Fibroblast of lung (primary cell): ENCODE measurements at regions not wholly inside any gene's neighbourhood (a gene's known extent, or its start where the extent isn't known, plus 50 kb on each side); places are given as distances from the start of the nearest gene placed in this dataset.

ENCODE experiments used
- DNase-seq, 2 donors: peaks; one replicate each; pipeline versions ENCODE4 v3.0.0 to v3.0.0-alpha.2; 2010; ENCODE audit warnings: low read depth in 2 of 2
- H2AFZ ChIP-seq: 2 replicates; pipeline ENCODE4 v1.5.1; 2012; ENCODE audit warnings: low read length, control low read depth, inconsistent platforms
- H3K27ac ChIP-seq: 2 replicates; pipeline ENCODE4 v1.5.1; 2011; ENCODE audit warnings: low read length, control low read depth; ENCODE audit not compliant: insufficient read depth
- H3K27me3 ChIP-seq: 2 replicates; pipeline ENCODE4 v1.5.1; 2011; ENCODE audit warnings: mild to moderate bottlenecking, low read length; ENCODE audit not compliant: control insufficient read depth, insufficient read depth
- H3K36me3 ChIP-seq: 2 replicates; pipeline ENCODE4 v1.5.1; 2011; ENCODE audit warnings: low read length; ENCODE audit not compliant: control insufficient read depth, insufficient read depth
- H3K4me1 ChIP-seq: 2 replicates; pipeline ENCODE4 v1.5.1; 2011; ENCODE audit warnings: low read length; ENCODE audit not compliant: control insufficient read depth, insufficient read depth; ENCODE audit errors: extremely low read depth
- H3K4me2 ChIP-seq: 2 replicates; pipeline ENCODE4 v1.5.1; 2011; ENCODE audit warnings: low read length, control low read depth; ENCODE audit not compliant: insufficient read depth; ENCODE audit errors: extremely low read depth
- H3K4me3 ChIP-seq, 4 experiments: fragments of 200-600 bp in 1 of 4; sonication (generic) in 1 of 4; replicated peaks in 1 of 4; 2 replicates each; pipeline ENCODE4 v1.5.1; 2011 to 2016; ENCODE audit warnings: low read length in 4 of 4, low read depth in 3 of 4, mild to moderate bottlenecking in 3 of 4, control low read depth in 2 of 4, inconsistent platforms in 1 of 4, mixed read lengths in 1 of 4; ENCODE audit not compliant: insufficient read depth in 1 of 4; ENCODE audit errors: control extremely low read depth in 1 of 4
- H3K79me2 ChIP-seq: 2 replicates; pipeline ENCODE4 v1.5.1; 2012; ENCODE audit warnings: mild to moderate bottlenecking, low read length, inconsistent platforms; ENCODE audit not compliant: control insufficient read depth, insufficient read depth
- H3K9ac ChIP-seq: 2 replicates; pipeline ENCODE4 v1.5.1; 2011; ENCODE audit warnings: mild to moderate bottlenecking, low read length, control low read depth; ENCODE audit not compliant: insufficient read depth
- H3K9me3 ChIP-seq: 2 replicates; pipeline ENCODE4 v1.5.1; 2012; ENCODE audit warnings: low read depth, low read length; ENCODE audit not compliant: control insufficient read depth, insufficient read depth
- H4K20me1 ChIP-seq: 2 replicates; pipeline ENCODE4 v1.5.1; 2011; ENCODE audit warnings: low read length; ENCODE audit not compliant: control insufficient read depth, insufficient read depth; ENCODE audit errors: extremely low read depth
- EZH2 ChIP-seq: IDR thresholded peaks from 2 replicates; pipeline ENCODE4 v1.5.1; 2012; ENCODE audit warnings: low read length, control low read depth, mild to moderate bottlenecking; ENCODE audit errors: missing control alignments
- TF ChIP-seq, protein P1 (sequence below), 2 donors: IDR thresholded peaks in 1 of 2; conservative IDR thresholded peaks in 1 of 2; 1 replicate in 1 of 2; 2 replicates in 1 of 2; pipeline ENCODE4 v1.5.1; 2011 to 2012; ENCODE audit warnings: low read length in 2 of 2, control low read depth in 1 of 2, inconsistent platforms in 1 of 2, low read depth in 1 of 2, mild to moderate bottlenecking in 1 of 2

DNA sequence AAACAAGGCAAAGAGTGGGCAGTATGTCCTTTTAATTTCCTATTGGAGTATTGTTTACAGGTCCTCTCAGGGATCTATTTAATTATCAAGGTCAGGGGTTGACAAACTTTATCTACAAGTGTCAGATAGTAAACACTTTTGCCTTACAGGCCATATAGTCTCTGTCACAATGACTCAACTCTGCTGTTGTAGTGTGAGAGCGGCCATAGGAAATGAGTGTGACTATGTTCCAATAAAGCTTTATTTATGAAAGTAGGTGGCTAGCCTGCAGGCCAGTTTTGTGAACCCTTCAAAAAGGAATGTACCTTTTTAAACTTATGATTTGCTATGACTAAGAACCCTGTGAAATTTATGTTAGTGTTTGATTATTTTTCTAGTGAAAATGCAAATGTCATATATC, 156.1 kb downstream of the GPAT3 start:
- H3K4me1 ChIP-seq: no peaks in the 10 kb centered on the region
- no peak overlapping the region for H3K27ac ChIP-seq
- no peaks in the 10 kb centered on the region for H3K79me2 ChIP-seq
- H2AFZ ChIP-seq: no peak overlapping the region
- no peak overlapping the region for H3K4me2 ChIP-seq
- H3K4me3 ChIP-seq: no peak overlapping the region
- H4K20me1 ChIP-seq: no peaks in the 10 kb centered on the region
- DNase-seq: no peak
- no peaks in the 10 kb centered on the region for H3K27me3 ChIP-seq
- H3K9me3 ChIP-seq: no peaks in the 10 kb centered on the region
- no peak overlapping the region for H3K9ac ChIP-seq
- TF ChIP-seq, protein P1, sequence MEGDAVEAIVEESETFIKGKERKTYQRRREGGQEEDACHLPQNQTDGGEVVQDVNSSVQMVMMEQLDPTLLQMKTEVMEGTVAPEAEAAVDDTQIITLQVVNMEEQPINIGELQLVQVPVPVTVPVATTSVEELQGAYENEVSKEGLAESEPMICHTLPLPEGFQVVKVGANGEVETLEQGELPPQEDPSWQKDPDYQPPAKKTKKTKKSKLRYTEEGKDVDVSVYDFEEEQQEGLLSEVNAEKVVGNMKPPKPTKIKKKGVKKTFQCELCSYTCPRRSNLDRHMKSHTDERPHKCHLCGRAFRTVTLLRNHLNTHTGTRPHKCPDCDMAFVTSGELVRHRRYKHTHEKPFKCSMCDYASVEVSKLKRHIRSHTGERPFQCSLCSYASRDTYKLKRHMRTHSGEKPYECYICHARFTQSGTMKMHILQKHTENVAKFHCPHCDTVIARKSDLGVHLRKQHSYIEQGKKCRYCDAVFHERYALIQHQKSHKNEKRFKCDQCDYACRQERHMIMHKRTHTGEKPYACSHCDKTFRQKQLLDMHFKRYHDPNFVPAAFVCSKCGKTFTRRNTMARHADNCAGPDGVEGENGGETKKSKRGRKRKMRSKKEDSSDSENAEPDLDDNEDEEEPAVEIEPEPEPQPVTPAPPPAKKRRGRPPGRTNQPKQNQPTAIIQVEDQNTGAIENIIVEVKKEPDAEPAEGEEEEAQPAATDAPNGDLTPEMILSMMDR (conservative IDR thresholded peaks at IDR 0.05 in 1 of 2, IDR thresholded peaks at IDR 0.05 in 1 of 2; ENCODE audit: low read depth in 1 of 2, low read length in 2 of 2): no peak
- TF ChIP-seq EZH2: no peak
- H3K36me3 ChIP-seq: no peaks in the 10 kb centered on the region

DNA sequence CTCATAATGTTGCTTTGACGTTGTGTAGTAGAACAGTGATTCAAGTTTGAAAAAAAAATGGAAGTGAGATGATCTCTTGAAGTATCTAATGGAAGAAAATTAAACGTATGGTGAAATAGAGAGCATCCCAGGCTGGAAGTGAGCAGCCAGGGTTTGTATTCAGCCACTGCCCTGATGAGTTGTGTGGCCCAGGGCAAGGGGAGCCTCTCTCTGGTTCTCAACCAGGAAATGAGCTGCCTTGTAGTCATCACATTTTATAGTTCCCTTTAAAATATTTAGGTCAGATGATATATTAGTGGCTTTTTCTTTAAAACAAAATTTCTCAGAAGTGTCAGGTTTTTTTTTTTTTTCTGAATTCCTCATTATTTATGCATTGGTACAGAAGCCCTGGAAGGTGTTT, 150.3 kb downstream of the GPAT3 start:
- Histone ChIP-seq H3K9me3 (no peaks in the 10 kb centered on the region), H3K4me1 (no peaks in the 10 kb centered on the region), H3K79me2 (no peaks in the 10 kb centered on the region), H3K4me2 (no peak overlapping the region), H3K27ac (no peak overlapping the region), H3K27me3 (no peaks in the 10 kb centered on the region), H4K20me1 (no peaks in the 10 kb centered on the region), H3K9ac (no peak overlapping the region), H3K36me3 (no peaks in the 10 kb centered on the region), H3K4me3 (no peak overlapping the region), H2AFZ (no peak overlapping the region)
- no peak for TF ChIP-seq EZH2
- TF ChIP-seq, protein P1 (conservative IDR thresholded peaks at IDR 0.05 in 1 of 2, IDR thresholded peaks at IDR 0.05 in 1 of 2; ENCODE audit: low read depth in 1 of 2, low read length in 2 of 2): no peak
- DNase-seq: no peak

DNA sequence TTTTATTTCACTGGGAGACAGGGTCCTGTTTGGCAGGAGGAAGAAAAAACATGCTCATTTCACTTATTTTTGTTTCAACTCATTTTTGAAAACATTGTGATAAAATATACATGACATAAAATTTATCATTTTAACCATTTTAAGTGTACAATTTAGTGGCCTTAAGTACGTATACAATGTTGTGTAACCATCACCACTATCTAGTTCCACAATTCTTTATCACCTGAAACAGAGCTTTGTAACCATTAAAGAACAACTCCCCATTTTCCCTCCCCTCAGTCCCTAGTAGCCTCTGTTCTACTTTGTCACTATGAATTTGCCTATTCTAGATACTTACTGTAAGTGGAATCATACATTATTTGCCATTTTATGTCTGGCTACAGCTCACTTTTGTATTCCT, 143.8 kb downstream of the GPAT3 start:
- no peak overlapping the region for H3K9ac ChIP-seq
- H3K4me3 ChIP-seq: no peak overlapping the region
- peaks cover 2% of the 10 kb centered on the region for H3K27me3 ChIP-seq
- no peak for DNase-seq
- H3K4me2 ChIP-seq: no peak overlapping the region
- no peaks in the 10 kb centered on the region for H4K20me1 ChIP-seq
- H3K4me1 ChIP-seq: no peaks in the 10 kb centered on the region
- H3K27ac ChIP-seq: no peak overlapping the region
- H3K36me3 ChIP-seq: no peaks in the 10 kb centered on the region
- no peak overlapping the region for H2AFZ ChIP-seq
- no peaks in the 10 kb centered on the region for H3K79me2 ChIP-seq
- no peaks in the 10 kb centered on the region for H3K9me3 ChIP-seq
- TF ChIP-seq, protein P1 (conservative IDR thresholded peaks at IDR 0.05 in 1 of 2, IDR thresholded peaks at IDR 0.05 in 1 of 2; ENCODE audit: low read depth in 1 of 2, low read length in 2 of 2): no peak
